ENCODE measurements at regions not wholly inside any gene's neighbourhood (a gene's known extent, or its start where the extent isn't known, plus 50 kb on each side); places are given as distances from the start of the nearest gene placed in this dataset.

DNA sequence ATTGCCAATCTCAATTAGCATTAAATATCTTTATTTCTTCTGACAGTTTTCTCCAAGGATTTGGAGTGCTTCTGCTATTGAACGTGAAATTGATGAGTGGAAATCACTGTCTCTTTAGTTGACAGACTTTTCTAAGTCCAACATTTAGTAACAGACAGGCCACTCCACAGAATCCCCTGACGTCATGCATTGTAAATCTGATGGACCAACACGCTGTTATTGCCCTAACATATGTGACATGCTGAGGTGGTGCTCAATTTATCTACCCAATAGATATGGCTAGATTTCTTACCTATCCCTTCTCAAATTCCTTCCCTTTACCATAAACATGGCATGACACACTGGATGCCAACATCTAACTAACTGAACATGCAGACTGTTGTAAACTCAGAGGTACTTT is 240.6 kb upstream of the DGKB start:
- no peak for TF ChIP-seq POLR2A (IDR thresholded peaks at IDR 0.05; ENCODE audit: low read depth, low read length)
- TF ChIP-seq, protein P1, sequence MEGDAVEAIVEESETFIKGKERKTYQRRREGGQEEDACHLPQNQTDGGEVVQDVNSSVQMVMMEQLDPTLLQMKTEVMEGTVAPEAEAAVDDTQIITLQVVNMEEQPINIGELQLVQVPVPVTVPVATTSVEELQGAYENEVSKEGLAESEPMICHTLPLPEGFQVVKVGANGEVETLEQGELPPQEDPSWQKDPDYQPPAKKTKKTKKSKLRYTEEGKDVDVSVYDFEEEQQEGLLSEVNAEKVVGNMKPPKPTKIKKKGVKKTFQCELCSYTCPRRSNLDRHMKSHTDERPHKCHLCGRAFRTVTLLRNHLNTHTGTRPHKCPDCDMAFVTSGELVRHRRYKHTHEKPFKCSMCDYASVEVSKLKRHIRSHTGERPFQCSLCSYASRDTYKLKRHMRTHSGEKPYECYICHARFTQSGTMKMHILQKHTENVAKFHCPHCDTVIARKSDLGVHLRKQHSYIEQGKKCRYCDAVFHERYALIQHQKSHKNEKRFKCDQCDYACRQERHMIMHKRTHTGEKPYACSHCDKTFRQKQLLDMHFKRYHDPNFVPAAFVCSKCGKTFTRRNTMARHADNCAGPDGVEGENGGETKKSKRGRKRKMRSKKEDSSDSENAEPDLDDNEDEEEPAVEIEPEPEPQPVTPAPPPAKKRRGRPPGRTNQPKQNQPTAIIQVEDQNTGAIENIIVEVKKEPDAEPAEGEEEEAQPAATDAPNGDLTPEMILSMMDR (conservative IDR thresholded peaks at IDR 0.05; ENCODE audit: low read depth, low read length) = no peak
- no peak for TF ChIP-seq RAD21 (IDR thresholded peaks at IDR 0.05; ENCODE audit: low read length)
- no peak for TF ChIP-seq CHD1 (IDR thresholded peaks at IDR 0.05; ENCODE audit: low read depth, low read length)

All from IMR-90 (cell line).